ENCODE measurements at regions not wholly inside any gene's neighbourhood (a gene's known extent, or its start where the extent isn't known, plus 50 kb on each side); places are given as distances from the start of the nearest gene placed in this dataset.

GRCh38 chr4:8928074-8928473, 56.4 kb upstream of the HMX1 start:
- H3K4ac ChIP-seq (ENCODE audit: low read depth, low read length): no peak overlapping the region
- no peak overlapping the region for H4K8ac ChIP-seq (replicated peaks; ENCODE audit: insufficient read length, low read depth, low read length)
- no peak overlapping the region for H4K91ac ChIP-seq (ENCODE audit: insufficient read length, low read depth, low read length)
- Mint-ChIP-seq H3K27ac (no peak overlapping the region), H3K36me3 (ENCODE audit: insufficient read depth in 1 of 3, low read depth in 3 of 3) (peaks cover 0 to 2% (median 2%) of the 10 kb centered on the region in 3 experiments; a peak in 3 of 7 replicates), H3K27me3 (ENCODE audit: low read depth) (peaks cover 2% of the 10 kb centered on the region), H3K4me1 (no peaks in the 10 kb centered on the region), H3K9me3 (peaks cover 61 to 81% of the 10 kb centered on the region in 2 experiments), H3K4me3 (no peak overlapping the region)
- WGBS (ENCODE audit: extremely low coverage, insufficient read length, low lambda C conversion rate): no CpG with 5 or more reads among the region's 1 CpG
- no peak overlapping the region for H2BK15ac ChIP-seq (ENCODE audit: low read depth, low read length)
- no peak overlapping the region for H3K4me2 ChIP-seq (ENCODE audit: insufficient read depth, insufficient read length, low read length)
- no peak overlapping the region for H2BK120ac ChIP-seq (ENCODE audit: low read depth, low read length, poor library complexity, severe bottlenecking)
- no peak overlapping the region for H3K27ac ChIP-seq (ENCODE audit: insufficient read length, low read depth, low read length)
- no peak overlapping the region for H2AFZ ChIP-seq (ENCODE audit: low read length)
- H3K18ac ChIP-seq (ENCODE audit: insufficient read length, low read depth, low read length): no peak overlapping the region
- H2BK20ac ChIP-seq (ENCODE audit: low read depth, low read length, poor library complexity, severe bottlenecking): no peak overlapping the region
- no peak overlapping the region for H3K56ac ChIP-seq (ENCODE audit: insufficient read length, low read depth, low read length)
- H4K20me1 ChIP-seq (ENCODE audit: control insufficient read depth, insufficient read depth, insufficient read length): no peaks in the 10 kb centered on the region
- H3K23ac ChIP-seq (ENCODE audit: insufficient read length, low read depth, low read length): no peak overlapping the region
- H3K79me1 ChIP-seq (ENCODE audit: insufficient read depth, low read depth, low read length, poor library complexity, severe bottlenecking): no peaks in the 10 kb centered on the region
- no peak overlapping the region for H2AK5ac ChIP-seq (ENCODE audit: insufficient read length, low read length)
- H3K79me2 ChIP-seq (ENCODE audit: insufficient read depth, low read length): no peaks in the 10 kb centered on the region
- H3K14ac ChIP-seq (ENCODE audit: insufficient read depth, low read length): no peak overlapping the region
- DNase-seq: no peak
- TF ChIP-seq CTCF (conservative IDR thresholded peaks at IDR 0.05): no peak
- no peaks in the 10 kb centered on the region for H3K23me2 ChIP-seq (ENCODE audit: insufficient read length, low read depth, low read length, poor library complexity, severe bottlenecking)
- H3K27me3 ChIP-seq (ENCODE audit: insufficient read depth, low read length): no peaks in the 10 kb centered on the region
- H3K9ac ChIP-seq (ENCODE audit: extremely low read depth, insufficient read length, low read length): no peak overlapping the region
- H2BK5ac ChIP-seq (ENCODE audit: insufficient read length, low read length): no peak overlapping the region
- H3K9me3 ChIP-seq (ENCODE audit: control insufficient read depth, low read depth, low read length): peaks cover 8% of the 10 kb centered on the region
- H2BK12ac ChIP-seq (ENCODE audit: insufficient read length, low read depth, low read length): no peak overlapping the region
- H3K4me1 ChIP-seq (ENCODE audit: insufficient read depth, low read length): no peaks in the 10 kb centered on the region
- H3T11ph ChIP-seq (ENCODE audit: low read length): no peak overlapping the region
- no peak overlapping the region for H4K5ac ChIP-seq (ENCODE audit: insufficient read length, low read depth, low read length)

Measured in H9 (cell line).